ENCODE measurements at regions not wholly inside any gene's neighbourhood (a gene's known extent, or its start where the extent isn't known, plus 50 kb on each side); places are given as distances from the start of the nearest gene placed in this dataset.

GRCh38 chr2:12941203-12941602, 224.5 kb downstream of the TRIB2 start (continued):
- TF ChIP-seq GTF2F1 (IDR thresholded peaks at IDR 0.05; ENCODE audit: borderline replicate concordance, low read depth, low read length) (no peak), USF2 (IDR thresholded peaks at IDR 0.05; ENCODE audit: low read length) (no peak), CHD7 (IDR thresholded peaks at IDR 0.05; ENCODE audit: insufficient replicate concordance, low read length) (no peak), EGR1 (IDR thresholded peaks at IDR 0.05; ENCODE audit: borderline replicate concordance, low read depth, low read length) (no peak)

Measured in H1 (cell line).